GM06990 (cell line): ENCODE measurements at regions not wholly inside any gene's neighbourhood (a gene's known extent, or its start where the extent isn't known, plus 50 kb on each side); places are given as distances from the start of the nearest gene placed in this dataset.
A peak's percentile ranks its signal among the peaks of the same experiment; 100 is the strongest.

ENCODE experiments used
- DNase-seq: peaks from one replicate; pipeline ENCODE4 v3.0.0-alpha.2; 2011; ENCODE audit not compliant: insufficient read length; ENCODE audit errors: extremely low read depth
- H3K27me3 ChIP-seq: replicated peaks from 2 replicates; pipeline ENCODE4 v1.6.0; 2011; ENCODE audit warnings: low read length; ENCODE audit not compliant: control insufficient read depth, insufficient read depth
- H3K36me3 ChIP-seq: 2 replicates; pipeline ENCODE4 v1.5.1; 2011; ENCODE audit warnings: low read length; ENCODE audit not compliant: control insufficient read depth, insufficient read depth
- H3K4me3 ChIP-seq: replicated peaks from 2 replicates; pipeline ENCODE4 v1.5.1; 2011; ENCODE audit warnings: low read depth, mild to moderate bottlenecking, control low read depth, low read length
- TF ChIP-seq, protein P1 (sequence below): IDR thresholded peaks from 2 replicates; pipeline ENCODE4 v1.5.1; 2011; ENCODE audit warnings: low read length, control low read depth, mild to moderate bottlenecking, inconsistent platforms; ENCODE audit not compliant: insufficient read depth, poor library complexity, severe bottlenecking

DNA sequence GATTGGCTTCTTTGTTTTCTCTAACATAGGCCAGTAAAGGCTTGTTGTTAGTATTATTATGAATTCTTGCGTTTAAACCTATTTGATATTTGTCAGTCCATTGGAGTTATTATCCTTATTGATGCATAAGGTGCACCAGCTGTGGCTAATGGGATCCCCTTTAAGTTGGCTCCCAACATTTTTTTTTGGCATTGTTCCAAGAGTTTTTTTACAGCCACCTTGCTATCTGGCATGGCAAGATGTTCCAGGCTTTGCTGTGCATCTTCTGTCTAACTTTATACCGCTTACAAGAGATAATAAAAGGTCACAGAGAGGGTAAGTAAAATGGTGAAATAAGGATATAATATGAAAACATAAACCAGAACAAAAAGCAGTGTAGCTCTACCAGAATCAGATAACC lies 157.5 kb upstream of the TACR1 start:
- no peak for DNase-seq
- Histone ChIP-seq H3K36me3 (no peaks in the 10 kb centered on the region), H3K4me3 (no peak overlapping the region), H3K27me3 (no peaks in the 10 kb centered on the region)
- TF ChIP-seq, protein P1, sequence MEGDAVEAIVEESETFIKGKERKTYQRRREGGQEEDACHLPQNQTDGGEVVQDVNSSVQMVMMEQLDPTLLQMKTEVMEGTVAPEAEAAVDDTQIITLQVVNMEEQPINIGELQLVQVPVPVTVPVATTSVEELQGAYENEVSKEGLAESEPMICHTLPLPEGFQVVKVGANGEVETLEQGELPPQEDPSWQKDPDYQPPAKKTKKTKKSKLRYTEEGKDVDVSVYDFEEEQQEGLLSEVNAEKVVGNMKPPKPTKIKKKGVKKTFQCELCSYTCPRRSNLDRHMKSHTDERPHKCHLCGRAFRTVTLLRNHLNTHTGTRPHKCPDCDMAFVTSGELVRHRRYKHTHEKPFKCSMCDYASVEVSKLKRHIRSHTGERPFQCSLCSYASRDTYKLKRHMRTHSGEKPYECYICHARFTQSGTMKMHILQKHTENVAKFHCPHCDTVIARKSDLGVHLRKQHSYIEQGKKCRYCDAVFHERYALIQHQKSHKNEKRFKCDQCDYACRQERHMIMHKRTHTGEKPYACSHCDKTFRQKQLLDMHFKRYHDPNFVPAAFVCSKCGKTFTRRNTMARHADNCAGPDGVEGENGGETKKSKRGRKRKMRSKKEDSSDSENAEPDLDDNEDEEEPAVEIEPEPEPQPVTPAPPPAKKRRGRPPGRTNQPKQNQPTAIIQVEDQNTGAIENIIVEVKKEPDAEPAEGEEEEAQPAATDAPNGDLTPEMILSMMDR: no peak

DNA sequence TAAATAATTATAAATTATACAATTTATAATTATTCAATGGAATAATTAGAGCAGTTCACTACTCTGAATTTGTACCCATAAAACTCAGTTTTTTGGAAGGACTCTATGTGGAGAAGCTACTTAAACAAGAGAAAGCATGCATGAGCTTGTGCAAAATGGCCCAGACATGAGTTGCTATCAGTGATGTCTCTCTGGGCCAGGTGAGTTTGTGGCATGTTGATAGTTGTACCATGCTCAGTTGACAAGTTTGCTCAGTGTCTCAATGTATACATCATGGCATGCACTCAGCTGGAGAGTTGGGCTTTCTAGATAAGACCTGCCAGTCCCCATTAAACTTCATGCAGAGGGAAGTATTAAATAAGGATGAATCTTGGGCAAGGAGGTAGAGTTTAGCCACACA lies 153.8 kb upstream of the TACR1 start:
- TF ChIP-seq, protein P1: no peak
- H3K4me3 ChIP-seq: no peak overlapping the region
- DNase-seq: no peak
- H3K27me3 ChIP-seq: no peaks in the 10 kb centered on the region
- no peaks in the 10 kb centered on the region for H3K36me3 ChIP-seq

DNA sequence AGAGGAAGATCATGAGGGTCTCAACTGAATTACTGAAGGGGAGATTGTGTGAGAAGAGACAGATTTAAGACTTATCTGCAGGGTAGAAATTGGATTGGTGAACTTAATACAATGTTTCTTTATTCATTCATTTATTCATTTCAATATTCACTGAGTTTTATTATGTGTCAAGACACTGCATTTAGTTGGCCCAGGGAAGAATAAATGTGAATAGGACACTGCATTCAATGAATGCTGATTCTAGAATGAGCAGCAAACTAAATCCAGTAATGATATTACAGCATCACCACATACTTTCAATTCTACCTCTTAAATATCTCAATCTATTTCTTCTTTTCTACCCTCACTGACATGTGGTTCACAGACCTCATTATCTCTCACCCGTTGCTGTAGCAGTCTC lies 149.0 kb upstream of the TACR1 start:
- Histone ChIP-seq H3K27me3 (no peaks in the 10 kb centered on the region), H3K4me3 (no peak overlapping the region), H3K36me3 (no peaks in the 10 kb centered on the region)
- DNase-seq: no peak
- TF ChIP-seq, protein P1: no peak

DNA sequence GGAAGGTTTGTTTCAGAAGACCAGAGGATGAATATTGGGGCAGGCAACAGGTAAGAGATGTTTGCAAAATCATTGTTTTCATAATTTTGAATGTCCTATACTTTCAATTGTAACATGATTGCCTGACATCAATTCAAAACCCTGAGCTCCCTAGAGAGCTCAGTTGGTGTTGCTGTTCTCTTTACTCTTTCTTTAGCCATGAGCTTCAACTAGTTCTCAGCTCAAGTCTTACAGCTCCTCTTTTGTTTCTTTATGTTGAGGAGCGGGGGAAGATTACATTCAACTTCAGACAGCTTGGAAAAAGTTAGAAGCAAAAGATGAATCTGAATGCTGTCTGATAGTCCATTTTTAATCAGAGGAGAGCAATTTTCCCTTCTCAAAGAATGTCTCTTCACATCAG lies 144.8 kb upstream of the TACR1 start:
- TF ChIP-seq, protein P1: no peak
- H3K27me3 ChIP-seq: no peaks in the 10 kb centered on the region
- no peak overlapping the region for H3K4me3 ChIP-seq
- no peaks in the 10 kb centered on the region for H3K36me3 ChIP-seq
- DNase-seq: no peak

DNA sequence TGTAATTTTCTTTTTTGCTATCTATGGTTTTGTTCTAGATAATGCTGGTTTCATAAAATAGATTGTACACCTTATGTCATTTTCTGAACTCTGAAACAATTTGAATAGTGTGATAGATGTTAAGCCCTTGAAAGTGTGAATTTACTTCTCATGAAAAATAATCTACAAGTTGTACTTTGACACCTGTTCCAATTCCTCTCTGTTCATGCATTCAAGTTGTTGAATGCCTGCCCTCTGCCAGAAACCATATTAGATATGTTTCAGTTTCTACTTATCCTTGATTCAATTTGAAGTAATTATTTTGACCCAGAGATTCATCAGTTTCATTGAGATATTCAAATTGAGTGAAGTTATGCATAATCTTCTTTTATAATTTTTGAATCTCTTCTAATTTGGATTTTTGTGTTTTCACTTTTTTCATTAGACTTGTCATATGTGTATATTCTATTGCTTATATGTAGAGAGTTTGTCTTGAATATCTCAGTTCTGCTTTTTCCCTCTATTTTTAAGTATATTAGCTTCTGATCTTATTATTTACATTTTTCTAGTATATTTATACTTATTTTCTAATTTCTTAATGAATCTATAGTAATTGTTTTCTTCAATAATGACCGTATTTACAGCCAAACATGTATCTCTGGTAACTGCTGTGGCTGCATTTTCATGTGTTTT lies 143.3 kb upstream of the TACR1 start:
- Histone ChIP-seq H3K36me3 (no peaks in the 10 kb centered on the region), H3K27me3 (no peaks in the 10 kb centered on the region), H3K4me3 (no peak overlapping the region)
- TF ChIP-seq, protein P1: no peak
- DNase-seq: peak; percentile 29

DNA sequence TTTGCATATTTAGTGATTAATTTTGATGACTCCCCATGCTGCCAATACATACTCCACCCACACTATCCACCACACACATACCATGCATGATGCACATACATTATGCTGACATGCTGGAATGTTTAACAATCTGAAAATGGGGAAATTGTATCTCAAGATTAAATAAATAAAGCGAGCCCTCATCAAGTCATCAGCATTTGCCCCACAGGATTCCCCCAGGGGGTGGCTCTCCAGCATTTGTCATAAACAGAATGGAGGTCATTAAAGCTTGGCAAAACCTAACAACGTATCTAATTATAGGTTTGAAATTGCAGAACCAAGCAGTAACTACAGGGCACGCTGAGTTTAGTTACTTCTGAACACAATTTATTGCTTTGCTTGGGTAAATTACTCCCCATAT lies 141.2 kb upstream of the TACR1 start:
- TF ChIP-seq, protein P1: no peak
- no peak overlapping the region for H3K4me3 ChIP-seq
- no peaks in the 10 kb centered on the region for H3K27me3 ChIP-seq
- no peak for DNase-seq
- H3K36me3 ChIP-seq: no peaks in the 10 kb centered on the region
